ENCODE measurements at regions not wholly inside any gene's neighbourhood (a gene's known extent, or its start where the extent isn't known, plus 50 kb on each side); places are given as distances from the start of the nearest gene placed in this dataset.
"Not testable (repeated sequence)": the region's sequence is repeated elsewhere in the genome, so short reads cannot be mapped to it uniquely, and the experiment has no call there.

- H3K4me3 ChIP-seq (ENCODE audit: low read length); intact Hi-C loops (cut with DNase I); ATAC-seq; H3K4me1 ChIP-seq (ENCODE audit: control insufficient read depth, insufficient read depth, low read length); H3K27ac ChIP-seq (ENCODE audit: low read length); H3K9me3 ChIP-seq (ENCODE audit: control insufficient read depth, low read length); H3K27me3 ChIP-seq (ENCODE audit: control insufficient read depth, insufficient read depth): not testable (repeated sequence)
- WGBS: 93% methylated on average over 22 of the region's 22 CpGs
- peak in 2 of 3 donors; percentile 25 to 40 for DNase-seq
These were observed 584.1 kb upstream of the PTPRD start for GRCh38 chr9:11196840-11197365.

DNA sequence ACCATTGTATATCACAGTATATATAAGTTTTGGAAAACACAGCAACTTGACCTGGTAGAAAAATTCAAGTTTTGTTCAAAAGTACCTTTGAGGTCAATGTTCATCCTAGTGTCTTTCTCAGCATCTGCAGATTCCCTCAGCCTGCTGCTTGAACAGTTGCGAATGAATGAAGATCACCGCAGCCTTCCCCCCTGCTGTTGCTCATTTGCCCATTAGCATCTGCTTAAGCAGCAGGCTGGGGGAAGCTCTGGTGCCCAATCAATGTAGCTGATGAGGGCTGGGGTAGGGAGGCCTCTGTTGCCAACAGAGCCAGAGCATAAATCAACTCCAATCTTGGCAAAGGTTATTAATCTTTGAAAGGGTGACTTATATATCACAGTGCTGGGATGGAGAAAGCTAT, 586.5 kb upstream of the PTPRD start:
- no peaks in the 10 kb centered on the region for H3K4me1 ChIP-seq (ENCODE audit: control insufficient read depth, insufficient read depth, low read length)

GRCh38 chr9:11204521-11204920, 591.7 kb upstream of the PTPRD start:
- Histone ChIP-seq H3K4me3 (ENCODE audit: low read length) (no peak overlapping the region), H3K27me3 (ENCODE audit: control insufficient read depth, insufficient read depth) (no peaks in the 10 kb centered on the region), H3K4me1 (ENCODE audit: control insufficient read depth, insufficient read depth, low read length) (no peaks in the 10 kb centered on the region), H3K9me3 (ENCODE audit: control insufficient read depth, low read length) (no peaks in the 10 kb centered on the region), H3K27ac (ENCODE audit: low read length) (no peak overlapping the region)
- ATAC-seq (no peak), DNase-seq (no peak)
- intact Hi-C loops (cut with DNase I): no loop called here
- 74% methylated on average over 3 of the region's 3 CpGs for WGBS

More for the DNA sequence above, 586.5 kb upstream of the PTPRD start:
- DNase-seq (no peak), ATAC-seq (no peak)
- 60% methylated on average over 2 of the region's 2 CpGs for WGBS
- Histone ChIP-seq H3K27me3 (ENCODE audit: control insufficient read depth, insufficient read depth) (no peaks in the 10 kb centered on the region), H3K9me3 (ENCODE audit: control insufficient read depth, low read length) (no peaks in the 10 kb centered on the region), H3K27ac (ENCODE audit: low read length) (no peak overlapping the region), H3K4me3 (ENCODE audit: low read length) (no peak overlapping the region)
- intact Hi-C loops (cut with DNase I): no loop called here

GRCh38 chr9:11206925-11207324, 594.1 kb upstream of the PTPRD start:
- Histone ChIP-seq H3K27me3 (ENCODE audit: control insufficient read depth, insufficient read depth) (no peaks in the 10 kb centered on the region), H3K9me3 (ENCODE audit: control insufficient read depth, low read length) (no peaks in the 10 kb centered on the region), H3K27ac (ENCODE audit: low read length) (no peak overlapping the region), H3K4me1 (ENCODE audit: control insufficient read depth, insufficient read depth, low read length) (no peaks in the 10 kb centered on the region), H3K4me3 (ENCODE audit: low read length) (no peak overlapping the region)
- no peak for DNase-seq
- intact Hi-C loops (cut with DNase I): no loop called here
- ATAC-seq: no peak

- H3K9me3 ChIP-seq (ENCODE audit: control insufficient read depth, low read length): no peaks in the 10 kb centered on the region
- H3K27ac ChIP-seq (ENCODE audit: low read length): no peak overlapping the region
- no peaks in the 10 kb centered on the region for H3K27me3 ChIP-seq (ENCODE audit: control insufficient read depth, insufficient read depth)
- ATAC-seq (no peak), DNase-seq (no peak)
- no peaks in the 10 kb centered on the region for H3K4me1 ChIP-seq (ENCODE audit: control insufficient read depth, insufficient read depth, low read length)
- H3K4me3 ChIP-seq (ENCODE audit: low read length): no peak overlapping the region
- WGBS: 81% methylated on average over 1 of the region's 1 CpG
- intact Hi-C loops (cut with DNase I): no loop called here
These were observed 620.9 kb upstream of the PTPRD start for GRCh38 chr9:11233696-11234095.

GRCh38 chr9:11235061-11235460, 622.3 kb upstream of the PTPRD start:
- intact Hi-C loops (cut with DNase I): no loop called here
- 76% methylated on average over 2 of the region's 2 CpGs for WGBS

DNA sequence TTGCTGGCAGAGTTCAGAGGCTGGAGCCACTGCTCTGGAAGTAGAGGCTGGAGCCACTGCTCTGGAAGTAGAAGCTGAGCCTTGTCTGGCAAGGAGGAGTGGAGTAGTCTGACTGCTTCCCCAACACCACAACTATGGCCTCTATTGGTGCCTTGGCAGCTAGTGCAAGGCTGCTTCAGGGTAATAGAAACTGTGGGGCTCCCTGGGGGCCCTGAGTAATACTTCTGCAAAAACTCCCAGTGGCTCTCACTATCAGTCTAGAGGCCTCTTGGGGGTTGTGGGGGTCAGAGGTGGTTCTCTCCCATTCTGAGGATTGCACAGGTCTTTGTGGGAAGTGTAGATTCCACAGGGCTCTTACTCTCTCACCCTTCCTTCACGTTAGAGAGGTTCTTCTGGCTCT, 629.0 kb upstream of the PTPRD start:
- H3K9me3 ChIP-seq (ENCODE audit: control insufficient read depth, low read length): no peaks in the 10 kb centered on the region
- WGBS: 45% methylated on average over 1 of the region's 1 CpG

More at GRCh38 chr9:11235061-11235460, 622.3 kb upstream of the PTPRD start:
- Histone ChIP-seq H3K27ac (ENCODE audit: low read length) (no peak overlapping the region), H3K4me3 (ENCODE audit: low read length) (no peak overlapping the region), H3K4me1 (ENCODE audit: control insufficient read depth, insufficient read depth, low read length) (no peaks in the 10 kb centered on the region), H3K9me3 (ENCODE audit: control insufficient read depth, low read length) (no peaks in the 10 kb centered on the region), H3K27me3 (ENCODE audit: control insufficient read depth, insufficient read depth) (no peaks in the 10 kb centered on the region)
- DNase-seq (no peak), ATAC-seq (no peak)

DNA sequence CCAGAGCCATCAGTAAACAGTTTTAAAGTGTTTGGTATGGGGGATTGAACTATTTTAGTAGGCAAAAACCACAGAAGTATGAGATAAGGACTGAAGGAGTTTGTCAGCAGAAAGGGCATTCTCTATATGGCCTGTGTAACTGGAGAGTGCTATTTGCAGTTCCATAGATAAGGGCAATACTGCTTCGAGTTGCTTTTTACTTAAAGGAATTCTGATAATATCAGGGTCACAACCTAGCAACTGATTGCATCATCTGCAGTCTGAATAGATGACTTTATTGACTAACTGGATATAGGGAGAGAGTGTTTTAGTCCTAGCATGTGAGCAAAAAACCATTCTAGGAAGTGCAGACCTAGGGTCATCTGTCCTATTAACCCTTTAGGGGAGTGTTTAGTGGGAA, 645.2 kb upstream of the PTPRD start:
- Histone ChIP-seq H3K27me3 (ENCODE audit: control insufficient read depth, insufficient read depth) (no peaks in the 10 kb centered on the region), H3K4me3 (ENCODE audit: low read length) (no peak overlapping the region), H3K9me3 (ENCODE audit: control insufficient read depth, low read length) (no peaks in the 10 kb centered on the region), H3K4me1 (ENCODE audit: control insufficient read depth, insufficient read depth, low read length) (no peaks in the 10 kb centered on the region), H3K27ac (ENCODE audit: low read length) (no peak overlapping the region)
- intact Hi-C loops (cut with DNase I): no loop called here
- 1% methylated on average over 1 of the region's 1 CpG for WGBS
- no peak for DNase-seq
- no peak for ATAC-seq

More for the DNA sequence above, 629.0 kb upstream of the PTPRD start:
- DNase-seq (no peak), ATAC-seq (no peak)
- no peaks in the 10 kb centered on the region for H3K4me1 ChIP-seq (ENCODE audit: control insufficient read depth, insufficient read depth, low read length)
- no peak overlapping the region for H3K27ac ChIP-seq (ENCODE audit: low read length)
- intact Hi-C loops (cut with DNase I): no loop called here
- no peaks in the 10 kb centered on the region for H3K27me3 ChIP-seq (ENCODE audit: control insufficient read depth, insufficient read depth)
- H3K4me3 ChIP-seq (ENCODE audit: low read length): no peak overlapping the region

- intact Hi-C loops (cut with DNase I): no loop called here
- Histone ChIP-seq H3K27me3 (ENCODE audit: control insufficient read depth, insufficient read depth) (no peaks in the 10 kb centered on the region), H3K4me1 (ENCODE audit: control insufficient read depth, insufficient read depth, low read length) (no peaks in the 10 kb centered on the region), H3K4me3 (ENCODE audit: low read length) (no peak overlapping the region), H3K9me3 (ENCODE audit: control insufficient read depth, low read length) (peaks cover 3% of the 10 kb centered on the region), H3K27ac (ENCODE audit: low read length) (no peak overlapping the region)
- DNase-seq: no peak
- no peak for ATAC-seq
- 52% methylated on average over 3 of the region's 3 CpGs for WGBS
These were observed 656.2 kb upstream of the PTPRD start for GRCh38 chr9:11269036-11269435.

DNA sequence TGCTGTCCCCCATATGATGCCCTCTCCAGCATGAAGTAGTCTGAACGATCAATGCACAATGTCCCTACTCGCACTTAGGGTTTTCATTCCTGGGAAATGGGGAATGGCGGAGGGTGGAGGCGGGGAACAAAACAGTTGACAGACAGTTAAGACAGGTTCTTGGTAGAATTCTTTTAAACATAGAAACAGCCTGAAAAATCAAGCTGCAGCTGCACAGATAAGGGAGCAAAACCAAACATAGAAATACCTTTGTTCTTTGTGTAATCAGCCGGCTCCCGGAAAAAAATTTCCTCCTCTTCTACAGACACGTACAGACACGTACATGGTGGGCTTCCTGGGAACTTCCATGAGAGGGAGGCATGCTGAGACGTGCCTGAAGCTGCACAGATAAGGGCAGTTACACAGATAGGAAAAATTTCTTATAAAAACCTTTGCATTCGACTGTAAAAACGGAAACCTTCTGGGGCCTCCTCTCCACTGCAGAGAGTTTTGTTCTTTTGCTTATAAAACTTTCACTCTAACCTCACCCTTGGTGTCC, 662.4 kb upstream of the PTPRD start:
- no peaks in the 10 kb centered on the region for H3K27me3 ChIP-seq (ENCODE audit: control insufficient read depth, insufficient read depth)
- H3K9me3 ChIP-seq (ENCODE audit: control insufficient read depth, low read length): no peaks in the 10 kb centered on the region
- 42% methylated on average over 11 of the region's 11 CpGs for WGBS
- H3K27ac ChIP-seq (ENCODE audit: low read length): no peak overlapping the region
- intact Hi-C loops (cut with DNase I): no loop called here
- no peak overlapping the region for H3K4me3 ChIP-seq (ENCODE audit: low read length)
- no peak for ATAC-seq
- no peak for DNase-seq
- H3K4me1 ChIP-seq (ENCODE audit: control insufficient read depth, insufficient read depth, low read length): no peaks in the 10 kb centered on the region

- ATAC-seq (peak in 1 of 2 donors; percentile 21), DNase-seq (peak in 2 of 3 donors; percentile 27 to 51)
- Histone ChIP-seq H3K9me3 (ENCODE audit: control insufficient read depth, low read length) (no peaks in the 10 kb centered on the region), H3K4me1 (ENCODE audit: control insufficient read depth, insufficient read depth, low read length) (no peaks in the 10 kb centered on the region), H3K27ac (ENCODE audit: low read length) (no peak overlapping the region), H3K4me3 (ENCODE audit: low read length) (no peak overlapping the region), H3K27me3 (ENCODE audit: control insufficient read depth, insufficient read depth) (no peaks in the 10 kb centered on the region)
- intact Hi-C loops (cut with DNase I): no loop called here
- 56% methylated on average over 2 of the region's 2 CpGs for WGBS
These were observed 700.2 kb upstream of the PTPRD start for GRCh38 chr9:11312966-11313365.

DNA sequence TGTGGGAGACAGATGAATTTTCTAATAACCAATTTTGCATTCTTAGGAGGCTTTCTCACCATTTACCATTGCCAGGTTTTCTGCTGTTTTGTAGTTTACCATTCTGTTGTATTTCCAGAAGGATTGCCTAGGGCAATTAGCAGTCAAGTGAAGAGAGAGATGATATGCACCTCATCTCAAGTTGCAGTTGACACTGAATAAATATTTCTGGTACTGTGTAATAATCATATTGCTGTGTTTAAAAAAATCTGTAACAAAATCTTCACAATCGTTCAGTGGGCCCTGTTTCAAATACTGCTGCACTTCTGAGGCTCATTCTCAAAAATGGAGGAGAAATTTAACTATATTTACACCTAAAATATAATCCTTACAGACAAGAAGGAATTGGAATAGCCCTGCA, 706.1 kb upstream of the PTPRD start:
- no peak for ATAC-seq
- 45% methylated on average over 1 of the region's 1 CpG for WGBS
- DNase-seq: no peak

More for the DNA sequence above, 706.1 kb upstream of the PTPRD start:
- Histone ChIP-seq H3K4me3 (ENCODE audit: low read length) (no peak overlapping the region), H3K27me3 (ENCODE audit: control insufficient read depth, insufficient read depth) (no peaks in the 10 kb centered on the region), H3K27ac (ENCODE audit: low read length) (no peak overlapping the region), H3K4me1 (ENCODE audit: control insufficient read depth, insufficient read depth, low read length) (no peaks in the 10 kb centered on the region), H3K9me3 (ENCODE audit: control insufficient read depth, low read length) (no peaks in the 10 kb centered on the region)
- intact Hi-C loops (cut with DNase I): no loop called here
